ENCODE measurements at regions not wholly inside any gene's neighbourhood (a gene's known extent, or its start where the extent isn't known, plus 50 kb on each side); places are given as distances from the start of the nearest gene placed in this dataset.
"Not testable (repeated sequence)": the region's sequence is repeated elsewhere in the genome, so short reads cannot be mapped to it uniquely, and the experiment has no call there.

DNA sequence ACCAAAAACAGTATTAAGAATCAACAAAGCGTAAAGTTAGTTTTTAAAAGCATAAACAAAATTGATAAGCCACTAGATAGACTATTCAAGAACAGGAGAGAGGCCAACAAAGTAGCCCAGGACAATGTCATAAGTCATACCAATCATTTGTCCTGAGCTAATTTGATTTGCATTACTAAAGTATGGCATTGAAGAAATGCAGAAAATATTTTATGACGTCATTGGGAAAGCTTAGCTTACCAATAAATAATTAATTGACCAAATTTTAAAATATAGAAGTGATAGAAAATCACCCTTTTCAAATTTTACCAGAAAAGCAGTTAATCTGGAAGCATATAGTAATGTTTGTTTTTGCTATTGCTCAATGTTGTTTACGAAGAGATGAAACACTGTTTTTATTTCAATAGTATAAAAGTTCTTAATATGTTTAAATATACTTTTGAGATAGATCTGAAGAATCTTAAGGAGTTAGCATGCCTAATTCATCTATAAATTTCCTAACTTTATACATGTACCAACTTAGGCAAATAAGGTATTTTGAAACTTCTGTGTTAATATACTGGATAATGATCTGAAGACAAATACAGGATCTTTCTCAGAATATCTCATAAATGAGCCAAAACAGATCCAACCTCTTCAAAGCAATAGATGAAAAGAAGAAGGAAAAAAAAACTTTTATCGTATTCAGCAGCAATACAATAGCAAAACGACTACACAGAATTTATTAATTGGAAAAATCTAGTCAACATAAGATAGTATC, 1118.5 kb downstream of the SLC16A7 start:
- DNase-seq (ENCODE audit: low spot score) = no peak

DNA sequence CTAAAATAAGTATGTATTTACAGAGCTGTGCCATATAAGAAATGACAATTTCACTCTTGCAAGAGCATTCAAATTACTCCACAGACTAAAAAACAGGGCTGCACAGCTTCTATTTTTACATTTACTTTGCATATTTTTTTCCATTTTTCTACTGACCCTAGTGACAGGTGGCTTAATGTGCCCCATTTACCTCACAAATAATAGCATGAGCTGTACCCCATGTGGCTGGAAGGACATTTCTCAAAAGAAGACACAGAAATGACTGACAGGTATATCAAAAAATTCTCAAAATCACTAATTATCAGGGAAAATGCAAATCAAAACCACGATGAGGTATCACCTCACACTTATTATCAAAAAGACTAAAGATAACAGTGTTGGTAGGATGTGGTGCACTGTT, 1128.6 kb downstream of the SLC16A7 start:
- DNase-seq (ENCODE audit: low spot score) = no peak

DNA sequence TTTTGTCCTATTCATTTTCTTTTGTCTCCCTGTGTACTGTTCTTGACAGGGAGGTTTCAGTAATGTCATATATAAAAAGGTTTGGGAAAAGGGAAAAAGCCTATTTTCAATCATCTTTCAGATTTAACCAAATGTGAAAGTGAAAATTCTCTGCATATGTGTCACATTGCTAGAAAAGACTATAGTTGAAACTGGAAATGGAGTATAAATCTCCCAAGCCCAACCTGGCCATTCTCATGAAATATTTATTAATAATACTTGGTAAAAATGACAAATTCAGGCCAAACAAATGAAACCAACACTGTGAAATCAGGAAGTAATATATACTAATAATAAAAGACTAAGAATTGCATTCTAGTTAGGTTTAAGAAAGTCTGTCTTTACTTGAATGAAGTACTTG, 1129.2 kb downstream of the SLC16A7 start:
- DNase-seq (ENCODE audit: low spot score) = no peak

DNA sequence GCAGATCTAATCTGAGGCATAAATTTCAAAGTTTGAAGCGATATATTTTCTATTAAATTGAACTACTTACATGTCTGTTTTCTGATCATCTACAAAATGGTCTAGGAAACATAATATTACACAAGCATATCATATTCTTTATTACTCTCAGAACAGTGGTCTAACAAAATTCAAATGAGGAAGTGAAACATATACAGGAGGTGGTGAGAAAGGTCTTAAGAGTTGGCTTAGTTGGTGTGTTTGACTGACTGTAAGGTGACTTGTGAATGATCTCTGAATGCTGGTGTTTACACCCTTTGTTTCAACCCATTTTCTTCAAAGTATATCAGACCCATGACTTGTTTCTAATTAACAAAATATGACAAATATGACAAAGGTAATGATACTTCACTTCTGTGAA, 1156.8 kb downstream of the SLC16A7 start:
- DNase-seq (ENCODE audit: low spot score) = no peak

DNA sequence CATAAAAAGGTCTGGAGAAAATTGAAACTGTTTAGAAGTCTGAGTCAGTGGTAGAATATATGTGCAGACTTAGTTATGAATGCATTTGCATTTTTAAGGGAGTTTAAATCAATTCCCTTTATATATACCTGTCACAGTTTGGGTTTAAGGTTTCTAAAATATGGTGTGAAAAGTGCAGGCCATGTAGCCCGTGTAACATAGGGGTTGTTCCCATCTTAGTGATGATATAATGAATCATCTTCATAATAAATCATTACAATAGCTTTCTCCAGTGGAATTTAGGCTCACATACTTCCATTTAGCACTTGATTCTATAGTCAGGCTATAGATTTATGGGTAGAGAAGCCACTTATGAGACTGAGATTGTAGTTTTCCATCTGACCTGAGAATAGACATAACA, 1162.4 kb downstream of the SLC16A7 start:
- no peak for DNase-seq (ENCODE audit: low spot score)

DNA sequence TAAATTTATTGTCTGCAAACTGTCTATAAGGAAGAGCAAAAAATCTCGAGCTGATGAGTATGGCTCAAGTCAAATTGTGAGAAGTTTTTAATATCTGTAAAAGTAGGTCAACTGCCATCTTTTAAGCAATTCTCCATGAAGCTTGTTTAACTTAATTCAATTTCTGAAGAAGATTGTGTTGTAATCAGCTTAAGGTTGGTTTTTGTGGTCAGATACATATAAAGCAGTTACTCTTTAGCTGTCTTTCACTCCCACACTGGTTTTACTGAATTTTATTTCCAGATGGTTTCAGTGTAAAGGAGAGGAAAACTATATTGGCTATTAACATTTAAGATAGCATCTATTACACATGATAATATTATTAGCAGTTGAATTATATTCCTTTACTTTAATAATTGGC, 1165.1 kb downstream of the SLC16A7 start:
- no peak for DNase-seq (ENCODE audit: low spot score)

DNA sequence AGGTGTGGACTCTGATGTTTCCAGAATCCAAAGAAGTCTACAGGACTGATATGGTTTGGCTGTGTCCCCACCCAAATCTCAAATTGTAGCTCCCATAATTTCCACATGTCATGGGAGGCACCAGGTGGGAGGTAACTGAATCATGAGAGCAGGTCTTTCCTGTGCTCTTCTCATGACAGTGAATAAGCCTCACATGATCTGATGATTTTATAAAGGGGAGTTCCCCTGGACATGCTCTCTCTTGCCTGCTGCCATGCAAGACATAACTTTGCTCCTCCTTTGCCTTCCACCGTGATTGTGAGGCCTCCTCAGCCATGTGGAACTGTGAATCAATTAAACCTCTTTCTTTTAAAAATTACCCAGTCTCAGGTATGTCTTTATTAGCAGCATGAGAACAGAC, 1205.3 kb downstream of the SLC16A7 start:
- DNase-seq (ENCODE audit: low spot score) = not testable (repeated sequence)

DNA sequence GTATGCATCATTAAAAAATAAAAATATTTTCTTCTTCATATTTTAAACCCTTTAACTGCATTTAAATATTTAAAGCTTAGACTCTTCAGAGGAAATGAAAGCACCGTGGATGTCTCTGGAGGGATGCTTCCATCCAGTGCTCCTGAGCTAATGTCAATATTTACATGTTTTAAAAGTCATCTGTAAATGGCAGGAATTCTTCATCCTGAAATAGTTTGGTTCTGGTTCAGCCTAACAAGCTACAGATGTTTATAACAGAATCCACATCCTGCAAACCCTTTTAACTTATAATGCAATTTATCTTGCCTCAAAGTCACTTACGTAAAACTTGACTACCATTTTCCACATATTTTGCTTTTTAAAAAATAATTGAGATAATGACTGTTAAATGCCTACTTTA, 1207.3 kb downstream of the SLC16A7 start:
- peak; percentile 0 for DNase-seq (ENCODE audit: low spot score)

DNA sequence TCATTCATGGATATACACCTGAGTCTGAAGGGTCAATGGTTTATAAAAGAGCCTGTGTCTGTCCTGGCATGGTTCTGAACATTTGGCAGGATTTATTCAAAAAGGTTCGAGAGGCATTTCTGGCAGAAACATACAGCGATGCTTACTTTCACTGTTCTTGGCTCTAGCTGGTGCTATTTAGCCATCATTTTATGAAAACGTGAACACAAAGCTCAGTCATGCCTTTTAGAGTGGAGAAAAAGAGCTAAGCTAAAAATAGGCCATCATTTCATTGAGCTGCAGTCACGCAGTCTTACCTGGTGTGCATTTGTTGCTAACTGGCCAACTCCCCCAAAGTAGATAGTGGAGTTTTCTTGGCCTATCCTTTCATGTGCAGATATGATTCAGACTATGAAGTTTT, 1209.5 kb downstream of the SLC16A7 start:
- no peak for DNase-seq (ENCODE audit: low spot score)

DNA sequence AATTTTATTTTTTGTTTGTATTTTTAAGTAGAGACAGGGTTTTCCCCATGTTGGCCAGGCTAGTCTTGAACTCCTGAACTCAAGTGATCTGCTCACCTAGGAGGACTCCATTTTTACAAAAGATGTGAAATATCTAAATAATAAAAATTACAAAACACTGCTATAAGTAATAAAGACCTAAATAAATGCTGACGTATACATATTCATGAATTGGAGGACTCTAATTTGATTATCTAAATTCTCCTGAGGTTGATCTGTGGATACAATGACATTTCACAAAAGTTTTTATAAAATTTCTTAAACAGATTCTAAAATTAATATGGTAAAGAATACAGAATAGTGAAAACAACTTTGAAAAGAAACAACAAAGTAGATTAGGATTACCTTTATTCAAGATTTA, 1224.0 kb downstream of the SLC16A7 start:
- DNase-seq (ENCODE audit: low spot score) = no peak

DNA sequence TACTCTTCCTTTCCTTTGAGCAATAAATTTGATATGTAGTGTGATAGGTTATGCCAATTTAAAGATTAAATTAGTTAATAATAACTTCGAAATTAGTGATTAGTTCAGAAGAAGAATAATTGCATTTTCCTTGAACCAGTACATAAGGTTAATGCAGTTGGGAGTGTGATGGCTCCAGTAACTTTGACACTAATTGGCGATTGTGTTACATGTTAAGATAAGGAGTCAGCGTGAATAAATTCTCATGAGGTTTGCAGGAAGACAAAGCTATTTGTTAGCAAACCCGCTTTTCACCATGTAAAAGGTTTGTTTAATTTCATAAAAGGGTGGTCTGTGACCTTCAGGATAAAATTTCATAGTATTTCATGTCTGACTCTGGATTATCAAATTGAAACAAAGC, 1226.8 kb downstream of the SLC16A7 start:
- no peak for DNase-seq (ENCODE audit: low spot score)

DNA sequence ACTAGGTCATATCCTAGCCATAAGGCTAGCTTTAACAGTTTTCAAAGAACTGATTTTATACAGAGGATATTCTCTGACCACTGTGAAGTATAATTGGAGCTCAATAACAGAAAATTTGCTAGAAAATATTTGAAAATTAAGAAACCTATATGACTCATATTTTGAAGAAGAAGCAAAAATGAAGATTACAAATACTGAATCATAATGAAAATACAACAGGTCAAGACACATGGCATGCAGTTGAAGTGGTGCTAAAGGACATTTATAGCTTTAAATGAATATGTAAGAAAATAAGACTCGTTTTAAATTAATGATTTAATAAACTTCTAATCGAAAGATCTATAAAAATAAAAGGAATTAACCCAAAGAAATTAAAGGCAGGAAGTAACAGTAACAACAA, 1234.6 kb downstream of the SLC16A7 start:
- DNase-seq (ENCODE audit: low spot score) = no peak

DNA sequence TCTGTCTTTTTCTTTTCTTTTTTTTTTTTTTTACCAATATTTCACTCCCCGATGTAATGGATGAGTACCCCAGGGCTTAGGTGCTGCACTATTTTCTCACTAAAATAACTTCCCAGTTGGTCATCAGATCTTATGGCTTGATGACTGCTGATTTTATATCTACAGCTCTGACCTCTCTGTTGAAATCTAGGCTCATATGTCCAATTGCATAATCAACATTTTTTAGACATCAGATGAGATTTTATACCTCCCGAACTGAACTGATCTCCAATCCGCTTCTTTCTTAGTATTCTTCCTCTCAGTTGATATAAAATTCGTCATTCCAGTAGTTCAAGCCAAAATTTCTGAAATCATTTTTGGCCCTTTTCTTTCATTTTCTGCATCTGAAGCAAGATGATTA, 1236.5 kb downstream of the SLC16A7 start:
- DNase-seq (ENCODE audit: low spot score) = no peak

DNA sequence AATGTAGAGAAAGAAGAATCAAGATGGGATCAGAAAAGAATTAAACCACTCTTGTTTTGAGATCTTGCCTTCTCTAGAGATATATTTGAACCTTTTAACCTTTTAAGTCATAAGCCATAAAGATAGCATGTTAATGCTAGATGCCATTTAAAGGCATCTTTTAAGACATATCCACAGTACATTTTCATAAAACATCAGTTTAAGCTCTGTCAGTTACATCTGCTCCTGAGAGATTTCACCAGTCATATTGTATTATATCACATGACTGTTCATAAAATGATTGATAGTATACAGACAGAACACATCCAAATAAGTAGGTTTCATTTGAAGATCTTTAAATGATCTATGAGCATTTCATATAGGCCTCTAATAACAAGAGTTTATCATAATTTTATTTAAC, 1238.5 kb downstream of the SLC16A7 start:
- no peak for DNase-seq (ENCODE audit: low spot score)

DNA sequence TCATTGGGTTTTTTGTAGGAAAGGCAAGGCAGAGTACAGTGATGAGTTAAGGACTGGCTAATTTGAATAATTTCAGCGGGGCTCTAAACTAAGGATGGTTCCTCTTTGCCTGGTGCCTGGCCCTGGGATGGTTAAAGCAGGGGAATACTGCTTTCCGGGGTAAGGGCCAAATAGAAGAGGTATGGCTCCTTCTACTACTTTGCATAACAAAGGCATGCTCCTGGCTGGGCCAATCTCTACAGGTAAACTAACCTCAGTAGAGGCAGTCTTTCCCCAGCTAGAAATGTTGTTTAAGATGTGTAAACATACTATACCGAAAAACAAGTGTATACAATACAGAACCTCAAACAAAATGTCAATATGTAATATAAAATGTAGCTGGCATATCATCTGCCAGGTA, 1239.0 kb downstream of the SLC16A7 start:
- no peak for DNase-seq (ENCODE audit: low spot score)

DNA sequence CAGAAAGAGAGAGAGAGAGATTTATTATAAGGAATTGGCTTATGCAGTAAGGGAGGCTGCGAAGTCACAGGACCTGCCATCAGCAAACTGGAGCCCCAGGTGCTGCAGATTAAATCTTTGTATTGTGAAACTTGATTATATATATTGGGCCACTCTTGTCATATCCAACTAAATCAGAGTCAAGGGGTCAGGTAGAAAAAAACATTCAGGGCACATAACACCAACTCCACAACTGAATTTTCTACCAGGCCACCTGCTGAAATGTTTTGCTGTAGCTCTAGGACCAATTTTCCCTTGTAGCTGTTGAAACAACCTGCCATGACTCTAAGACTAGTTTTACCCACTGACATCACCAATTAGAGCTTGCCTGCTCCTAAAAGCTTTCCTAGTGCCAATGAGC, 1240.8 kb downstream of the SLC16A7 start:
- DNase-seq (ENCODE audit: low spot score) = no peak

DNA sequence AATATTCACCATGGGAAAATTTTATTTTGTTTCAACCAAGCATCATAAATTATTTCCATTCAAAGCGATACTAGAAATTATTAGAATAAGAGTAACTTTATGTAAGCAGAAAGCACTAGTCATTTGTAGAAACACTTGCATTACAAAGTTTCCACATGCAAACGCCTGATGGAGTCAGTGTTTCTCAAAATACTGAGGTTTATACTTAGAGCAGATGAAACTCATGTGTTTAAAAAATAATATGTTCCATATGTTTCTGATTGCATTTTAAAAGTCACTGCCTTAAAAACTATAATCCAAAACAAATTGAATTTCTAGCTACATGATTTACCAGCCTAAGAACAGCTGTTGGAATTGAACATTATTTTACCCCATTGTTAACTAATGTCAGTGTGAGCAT, 1246.4 kb downstream of the SLC16A7 start:
- no peak for DNase-seq (ENCODE audit: low spot score)

DNA sequence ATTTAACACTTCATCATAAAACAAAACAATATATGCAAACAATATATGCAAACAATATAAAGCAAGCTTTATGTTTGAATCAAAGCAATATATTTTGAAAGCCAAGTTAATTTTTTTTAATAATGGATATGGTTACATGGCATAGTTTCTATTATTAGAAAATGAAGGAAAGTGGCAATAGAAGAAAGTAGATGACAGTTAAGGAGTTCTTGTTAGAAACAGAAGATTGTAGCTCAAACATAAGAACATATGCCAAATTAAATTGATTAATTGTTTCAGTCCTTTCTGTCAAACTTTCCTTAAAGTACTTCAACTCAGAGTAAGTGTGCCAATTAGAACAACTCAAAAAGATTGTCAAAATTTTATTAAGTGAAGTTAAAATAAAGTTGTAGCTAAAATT, 1248.3 kb downstream of the SLC16A7 start:
- no peak for DNase-seq (ENCODE audit: low spot score)

DNA sequence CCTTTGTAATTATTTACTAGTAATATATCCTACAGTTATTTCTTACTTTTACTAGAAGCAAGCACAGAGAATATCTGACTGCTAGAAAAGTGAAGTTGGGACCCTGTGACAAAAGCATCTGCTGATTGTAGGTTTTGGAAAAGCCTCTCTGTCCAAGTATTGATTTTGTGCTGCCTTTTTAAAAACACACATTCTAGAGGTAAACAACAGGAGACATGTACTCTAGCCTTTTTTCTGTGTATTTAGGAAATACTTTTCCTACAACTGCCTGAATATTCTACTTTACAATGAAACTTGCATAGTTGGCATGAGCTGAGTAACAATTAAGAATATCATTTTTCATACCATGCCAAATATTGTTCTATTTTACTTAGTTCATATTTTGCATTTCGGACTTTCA, 1249.0 kb downstream of the SLC16A7 start:
- no peak for DNase-seq (ENCODE audit: low spot score)

DNA sequence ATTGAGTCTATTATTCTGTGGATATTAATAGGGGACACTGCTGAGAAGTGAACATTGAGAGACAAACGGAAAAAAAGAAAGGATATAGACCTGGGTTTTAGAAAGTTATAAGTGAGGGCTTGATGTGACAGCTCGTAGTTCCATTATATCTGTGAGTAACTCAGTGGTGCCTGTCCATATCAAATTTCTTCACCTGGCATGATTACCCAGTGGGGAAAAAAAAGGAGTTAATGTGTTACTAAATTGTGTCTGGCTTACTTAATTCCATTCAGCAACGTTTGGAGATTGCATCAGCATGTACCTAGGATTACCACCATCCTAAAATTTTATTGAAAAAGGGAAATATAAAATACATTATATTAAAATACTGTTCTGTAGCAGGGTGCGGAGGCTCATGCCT, 1249.9 kb downstream of the SLC16A7 start:
- DNase-seq (ENCODE audit: low spot score) = no peak

DNA sequence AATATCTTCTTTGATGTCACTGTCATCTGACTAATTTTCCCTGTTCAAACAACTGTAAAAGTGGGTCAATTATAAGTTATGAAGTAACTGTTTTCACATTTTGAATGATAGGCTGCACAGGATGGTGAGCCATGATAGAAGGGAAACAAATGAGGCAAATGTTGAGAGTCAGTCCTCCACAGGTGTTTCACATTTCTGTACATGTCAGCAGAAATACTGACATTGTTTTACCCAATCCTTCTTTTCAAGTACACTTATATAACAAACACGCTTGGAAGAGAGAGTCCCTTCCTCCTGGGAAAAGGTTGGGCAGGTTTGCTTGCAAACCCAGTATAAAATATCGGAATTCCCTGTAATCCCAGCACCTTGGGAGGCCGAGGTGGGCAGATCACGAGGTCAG, 1251.5 kb downstream of the SLC16A7 start:
- DNase-seq (ENCODE audit: low spot score) = no peak

DNA sequence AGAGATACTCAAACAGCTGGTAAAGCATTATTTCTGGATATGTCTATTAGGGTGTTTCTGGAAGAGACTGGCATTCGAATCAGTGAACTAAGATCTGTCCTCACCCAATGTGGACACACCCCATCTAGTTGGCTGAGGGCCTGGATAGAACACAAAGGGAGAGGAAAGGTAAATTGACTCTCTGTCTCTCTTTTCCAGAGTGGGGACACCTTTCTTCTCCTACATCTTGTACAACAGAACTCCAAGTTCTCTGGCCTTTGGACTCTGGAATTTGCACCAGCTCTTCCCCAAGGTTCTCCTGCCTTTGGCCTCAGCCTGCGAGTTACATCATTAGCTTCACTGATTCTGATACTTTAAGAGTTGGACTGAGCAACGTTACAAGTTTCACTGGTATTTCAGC, 1253.9 kb downstream of the SLC16A7 start:
- DNase-seq (ENCODE audit: low spot score) = no peak

DNA sequence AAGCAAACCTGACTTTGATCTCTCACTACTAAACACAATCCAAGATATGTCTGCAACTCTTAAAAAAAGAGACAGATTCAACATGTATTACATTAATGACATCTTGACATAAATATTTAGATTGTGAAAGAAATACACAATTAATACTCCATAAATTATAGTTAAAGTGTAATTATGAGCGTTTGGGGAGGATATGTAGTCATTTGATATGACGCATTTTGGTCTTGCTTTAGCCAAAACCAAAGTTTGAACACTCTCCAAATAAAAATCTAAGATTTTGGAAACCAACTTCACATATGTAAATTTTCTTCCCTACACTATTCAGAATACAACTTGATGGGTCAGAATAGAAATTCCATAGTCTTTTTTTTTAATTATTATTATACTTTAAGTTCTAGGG, 1257.6 kb downstream of the SLC16A7 start:
- no peak for DNase-seq (ENCODE audit: low spot score)

DNA sequence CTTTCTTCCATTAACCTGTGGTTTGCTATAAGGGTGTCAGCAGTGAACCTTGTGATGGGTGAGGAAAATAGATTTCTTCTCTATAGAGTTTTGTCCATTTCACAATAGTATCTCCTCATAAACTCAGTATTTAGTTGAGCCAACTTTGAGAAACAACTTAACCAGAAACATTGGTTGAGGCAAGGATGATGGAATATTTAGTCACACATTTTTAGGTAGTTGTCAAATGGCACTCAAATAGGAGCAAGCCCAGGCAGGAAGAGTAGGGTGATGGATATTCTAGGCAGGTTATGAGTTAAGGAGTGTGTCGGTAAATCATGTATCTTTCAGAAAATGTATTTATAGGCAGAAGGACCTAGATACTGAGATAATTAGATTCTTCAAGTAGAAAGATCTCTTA, 1267.6 kb downstream of the SLC16A7 start:
- no peak for DNase-seq (ENCODE audit: low spot score)

DNA sequence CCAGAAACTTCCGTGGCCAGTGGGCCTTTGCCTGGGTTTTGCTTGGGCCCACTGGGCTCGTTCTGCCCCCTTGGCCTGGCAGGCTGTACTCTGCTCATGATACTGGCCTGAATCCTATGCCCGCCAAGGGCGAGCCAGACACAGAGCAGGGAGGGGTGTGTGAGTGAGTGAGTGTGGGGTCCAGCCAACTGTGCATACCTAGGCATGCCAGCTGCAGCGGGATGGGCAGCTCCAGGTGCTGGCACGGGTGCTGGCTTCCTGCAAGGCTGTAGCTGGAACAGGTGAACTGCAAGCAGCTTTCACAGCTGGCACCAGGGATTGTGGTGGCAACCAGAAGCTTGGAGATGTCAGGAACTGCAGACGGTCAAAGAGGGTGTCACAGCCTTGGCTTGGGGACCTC, 1276.4 kb downstream of the SLC16A7 start:
- no peak for DNase-seq (ENCODE audit: low spot score)
